NCI-H82 treated with DMSO at 0.1 percent for 48 hours (cell line): ENCODE measurements at regions not wholly inside any gene's neighbourhood (a gene's known extent, or its start where the extent isn't known, plus 50 kb on each side); places are given as distances from the start of the nearest gene placed in this dataset.

Source experiments
- DNase-seq: peaks from one replicate; lab custom pipeline; 2025; ENCODE audit not compliant: unreplicated experiment; lab: John Stamatoyannopoulos, UW

DNA sequence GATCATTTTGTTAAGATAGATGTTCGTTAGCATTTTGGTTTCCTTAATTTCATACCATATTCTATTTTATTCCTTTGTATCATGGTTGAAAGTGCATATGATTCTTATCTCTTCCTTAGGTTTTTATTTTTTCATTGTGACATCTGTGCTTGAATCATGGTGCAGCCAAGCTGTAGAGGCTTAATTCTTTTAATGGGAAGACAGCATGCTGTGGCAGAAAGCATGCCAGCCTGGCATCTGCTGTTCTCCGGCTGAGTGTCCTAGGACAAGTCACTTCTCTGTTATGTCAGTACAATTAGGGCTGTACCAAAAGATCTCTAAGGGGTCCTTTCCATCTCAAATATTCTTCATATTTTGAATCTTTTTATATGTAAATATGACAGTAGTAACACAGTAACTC lies 68.5 kb upstream of the PMFBP1 start:
- DNase-seq = no peak

DNA sequence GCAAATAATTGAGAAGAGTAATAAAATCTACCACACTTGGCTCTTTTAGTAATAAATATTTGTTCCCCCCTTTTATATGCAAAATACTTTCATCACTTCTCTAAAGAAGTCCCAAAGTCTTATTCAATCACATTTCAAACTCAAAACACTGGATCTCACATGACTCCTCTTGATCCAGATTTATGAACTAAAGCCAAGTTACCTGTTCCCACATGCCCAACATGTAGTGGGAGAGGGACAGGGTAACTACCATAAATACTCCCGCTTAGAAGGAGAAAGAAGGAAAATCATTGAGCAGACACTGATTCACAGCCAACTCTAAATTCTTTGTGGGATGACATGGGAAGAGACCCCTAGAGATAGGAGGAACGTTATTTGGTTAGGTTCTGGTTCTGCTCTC lies 64.9 kb upstream of the PMFBP1 start:
- DNase-seq = no peak

DNA sequence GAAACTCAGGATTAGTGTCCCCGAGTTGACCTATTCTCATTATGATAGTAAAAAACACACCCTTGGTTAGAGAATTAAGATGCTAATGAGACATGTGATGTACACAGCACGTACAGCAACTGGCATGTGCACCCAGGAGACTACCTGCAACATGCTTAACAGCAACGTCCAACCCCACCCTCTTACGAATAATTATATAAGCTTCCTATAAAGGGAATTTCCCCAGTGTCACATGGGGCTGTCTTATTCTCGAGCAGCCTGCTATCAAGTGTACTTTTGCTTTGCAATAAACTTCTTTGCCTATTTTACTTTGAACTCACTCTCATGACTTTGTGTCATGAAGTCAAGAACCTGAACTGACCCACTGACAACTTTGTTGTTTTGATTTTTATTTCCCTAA lies 62.4 kb upstream of the PMFBP1 start:
- DNase-seq = no peak

DNA sequence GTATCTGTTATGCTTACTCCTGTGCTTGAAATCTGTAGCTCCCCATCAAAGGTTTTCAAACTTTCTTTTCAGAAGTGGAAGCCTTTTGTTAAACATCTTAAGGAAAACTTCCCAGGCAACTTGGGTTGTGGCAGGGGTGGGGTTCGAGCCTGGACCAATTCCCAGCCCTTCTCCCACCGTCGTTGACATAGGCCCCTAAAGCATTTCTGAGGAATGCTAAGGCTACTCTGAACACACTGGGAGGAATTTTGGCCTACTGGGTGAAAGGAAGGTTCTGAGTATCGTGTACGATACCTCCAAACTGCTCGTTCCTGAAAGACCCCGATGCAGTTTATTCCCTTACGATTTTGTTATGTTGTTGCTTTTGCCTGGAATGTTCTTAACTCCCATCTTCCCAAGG lies 56.1 kb upstream of the PMFBP1 start:
- DNase-seq = no peak

DNA sequence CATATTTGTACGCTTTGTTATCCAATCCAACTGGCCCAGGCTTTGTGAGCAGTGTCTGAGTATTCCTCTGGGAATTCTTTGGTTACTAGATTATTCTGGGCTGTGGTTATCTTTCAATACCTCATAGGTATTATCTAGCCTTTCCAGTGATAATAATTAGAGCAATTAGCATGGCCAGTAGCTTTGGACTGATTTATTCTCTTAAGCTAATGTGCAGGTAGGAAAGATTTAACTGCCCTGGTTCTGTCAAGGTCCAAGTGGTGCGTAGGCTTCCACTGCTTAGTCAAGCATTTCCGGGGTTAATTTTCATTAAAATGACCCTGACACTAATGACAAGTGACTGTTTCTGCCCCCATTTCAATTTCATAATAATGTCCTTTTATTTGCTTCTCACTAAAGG lies 54.2 kb upstream of the PMFBP1 start:
- DNase-seq = no peak

DNA sequence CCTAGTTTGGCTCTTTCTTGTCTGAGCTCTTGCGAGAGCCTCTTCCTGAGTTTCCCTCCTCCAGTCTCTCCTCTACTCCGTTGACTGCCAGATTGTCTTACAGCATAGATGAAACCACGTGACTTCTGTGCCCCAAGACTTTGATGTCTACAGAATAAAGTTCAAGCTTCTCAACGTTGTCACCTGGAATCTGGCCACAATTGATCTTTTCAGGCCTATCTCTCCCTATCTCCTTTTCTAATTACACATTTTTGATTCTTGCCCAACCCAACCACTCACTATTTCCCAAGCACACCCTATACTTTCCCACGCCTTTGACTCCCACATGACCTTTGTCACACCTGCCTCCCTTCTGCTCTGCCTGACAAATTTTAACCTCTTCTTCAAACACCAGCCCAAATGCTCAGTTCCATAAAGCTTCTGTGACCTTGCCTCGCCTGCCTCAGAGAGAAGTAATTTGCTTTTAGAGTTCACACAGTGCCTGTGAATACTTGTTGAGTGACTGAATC lies 52.4 kb upstream of the PMFBP1 start:
- no peak for DNase-seq

DNA sequence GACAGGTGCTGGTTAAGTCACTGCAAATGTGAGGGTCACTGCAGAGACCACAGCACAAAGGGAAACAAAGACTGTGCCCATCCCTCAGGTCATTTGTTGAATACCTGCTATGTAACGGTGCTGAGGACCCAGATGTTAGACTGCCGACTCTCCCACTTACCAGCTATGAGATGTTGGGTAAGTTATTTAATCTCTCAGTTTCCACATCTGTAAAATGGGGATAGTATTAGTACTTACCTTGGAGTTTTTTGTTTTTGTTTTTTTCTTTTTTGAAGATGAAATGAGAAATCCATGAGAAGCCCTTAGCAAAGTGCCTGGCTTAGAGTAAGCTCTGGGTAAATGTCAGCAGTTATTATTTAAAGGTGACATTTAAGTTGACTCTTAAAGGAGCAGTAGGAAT lies 50.5 kb upstream of the PMFBP1 start:
- no peak for DNase-seq
